ENCODE measurements at regions not wholly inside any gene's neighbourhood (a gene's known extent, or its start where the extent isn't known, plus 50 kb on each side); places are given as distances from the start of the nearest gene placed in this dataset.
"Not testable (repeated sequence)": the region's sequence is repeated elsewhere in the genome, so short reads cannot be mapped to it uniquely, and the experiment has no call there.

- H3K9ac ChIP-seq (ENCODE audit: low read depth, low read length); H3K9me3 ChIP-seq (ENCODE audit: insufficient read depth, low read length, severe bottlenecking); H3K27ac ChIP-seq (ENCODE audit: low read length); DNase-seq; H3K36me3 ChIP-seq (ENCODE audit: insufficient read depth, low read length); H2AFZ ChIP-seq (ENCODE audit: low read depth, low read length); H3K4me2 ChIP-seq (ENCODE audit: insufficient read depth, low read length); H3K4me1 ChIP-seq (ENCODE audit: insufficient read depth, low read length); H3K4me3 ChIP-seq (ENCODE audit: low read depth in 1 of 2, low read length in 2 of 2); ATAC-seq (ENCODE audit: insufficient read depth, low read depth); H3K27me3 ChIP-seq (ENCODE audit: insufficient read depth, low read length, poor library complexity); H3K79me2 ChIP-seq (ENCODE audit: insufficient read depth, low read length); H4K20me1 ChIP-seq (ENCODE audit: insufficient read depth, low read length): not testable (repeated sequence)
Observed at GRCh38 chr15:20228791-20229190, 312.8 kb downstream of the GOLGA6L6 start.

GRCh38 chr15:20227119-20227853, 314.3 kb downstream of the GOLGA6L6 start:
- H3K27ac ChIP-seq (ENCODE audit: low read length); H3K36me3 ChIP-seq (ENCODE audit: insufficient read depth, low read length); H3K4me2 ChIP-seq (ENCODE audit: insufficient read depth, low read length); H2AFZ ChIP-seq (ENCODE audit: low read depth, low read length); H3K9me3 ChIP-seq (ENCODE audit: insufficient read depth, low read length, severe bottlenecking); H4K20me1 ChIP-seq (ENCODE audit: insufficient read depth, low read length); DNase-seq; H3K4me1 ChIP-seq (ENCODE audit: insufficient read depth, low read length); H3K27me3 ChIP-seq (ENCODE audit: insufficient read depth, low read length, poor library complexity); H3K4me3 ChIP-seq (ENCODE audit: low read depth in 1 of 2, low read length in 2 of 2); H3K79me2 ChIP-seq (ENCODE audit: insufficient read depth, low read length); H3K9ac ChIP-seq (ENCODE audit: low read depth, low read length): not testable (repeated sequence)
- peak; percentile 31; the same call in 1 of the 3 replicates for ATAC-seq (ENCODE audit: insufficient read depth, low read depth)

DNA sequence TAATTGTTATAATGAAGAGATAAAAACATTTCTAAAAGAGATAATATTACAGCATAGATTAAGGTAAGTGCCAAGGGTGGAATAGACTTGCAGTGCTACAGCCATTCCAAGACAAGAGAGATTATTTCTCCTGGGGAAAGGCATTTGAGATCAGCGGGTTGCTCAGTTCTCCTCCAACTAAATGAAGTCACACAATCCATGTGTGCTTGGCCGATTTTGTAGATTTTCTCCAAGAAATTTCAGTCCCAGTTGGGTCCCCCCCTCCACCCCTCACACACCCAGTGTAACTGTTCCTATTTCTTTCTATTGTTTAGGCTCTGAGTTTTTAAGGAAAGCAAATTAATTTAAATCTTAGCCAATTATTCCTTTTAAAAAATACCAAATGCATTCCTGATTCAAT, 315.1 kb downstream of the GOLGA6L6 start:
- H4K20me1 ChIP-seq (ENCODE audit: insufficient read depth, low read length); H2AFZ ChIP-seq (ENCODE audit: low read depth, low read length); H3K4me2 ChIP-seq (ENCODE audit: insufficient read depth, low read length); DNase-seq; H3K4me3 ChIP-seq (ENCODE audit: low read depth in 1 of 2, low read length in 2 of 2); H3K9me3 ChIP-seq (ENCODE audit: insufficient read depth, low read length, severe bottlenecking); H3K27me3 ChIP-seq (ENCODE audit: insufficient read depth, low read length, poor library complexity); ATAC-seq (ENCODE audit: insufficient read depth, low read depth); H3K79me2 ChIP-seq (ENCODE audit: insufficient read depth, low read length); H3K9ac ChIP-seq (ENCODE audit: low read depth, low read length); H3K27ac ChIP-seq (ENCODE audit: low read length); H3K36me3 ChIP-seq (ENCODE audit: insufficient read depth, low read length); H3K4me1 ChIP-seq (ENCODE audit: insufficient read depth, low read length): not testable (repeated sequence)

DNA sequence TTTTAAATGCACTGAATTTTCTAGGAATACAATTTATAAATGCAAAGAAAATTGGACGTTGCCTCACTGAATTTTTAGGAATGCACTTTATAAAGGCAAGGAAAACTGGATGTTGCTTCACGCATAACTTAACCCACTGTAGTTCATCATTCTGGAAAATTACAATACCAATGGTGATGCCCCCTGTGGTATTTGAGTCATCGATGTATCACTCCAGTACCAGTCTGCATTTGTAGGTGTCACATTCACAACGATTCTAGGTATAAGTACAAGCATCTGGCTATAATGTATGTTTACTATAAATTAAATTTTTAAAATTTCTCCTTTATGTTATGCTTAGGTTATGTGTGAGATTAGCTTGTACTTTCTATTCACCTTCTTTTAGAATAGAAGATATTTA, 320.5 kb downstream of the GOLGA6L6 start:
- not testable (repeated sequence) for ATAC-seq (ENCODE audit: insufficient read depth, low read depth); H3K36me3 ChIP-seq (ENCODE audit: insufficient read depth, low read length); H3K27me3 ChIP-seq (ENCODE audit: insufficient read depth, low read length, poor library complexity); H2AFZ ChIP-seq (ENCODE audit: low read depth, low read length); H3K27ac ChIP-seq (ENCODE audit: low read length); DNase-seq; H3K9me3 ChIP-seq (ENCODE audit: insufficient read depth, low read length, severe bottlenecking); H4K20me1 ChIP-seq (ENCODE audit: insufficient read depth, low read length); H3K4me1 ChIP-seq (ENCODE audit: insufficient read depth, low read length); H3K4me2 ChIP-seq (ENCODE audit: insufficient read depth, low read length); H3K4me3 ChIP-seq (ENCODE audit: low read depth in 1 of 2, low read length in 2 of 2); H3K9ac ChIP-seq (ENCODE audit: low read depth, low read length); H3K79me2 ChIP-seq (ENCODE audit: insufficient read depth, low read length)

- H4K20me1 ChIP-seq (ENCODE audit: insufficient read depth, low read length); H3K36me3 ChIP-seq (ENCODE audit: insufficient read depth, low read length); H3K27me3 ChIP-seq (ENCODE audit: insufficient read depth, low read length, poor library complexity); H3K4me2 ChIP-seq (ENCODE audit: insufficient read depth, low read length); H2AFZ ChIP-seq (ENCODE audit: low read depth, low read length); H3K4me1 ChIP-seq (ENCODE audit: insufficient read depth, low read length); ATAC-seq (ENCODE audit: insufficient read depth, low read depth); H3K27ac ChIP-seq (ENCODE audit: low read length); H3K4me3 ChIP-seq (ENCODE audit: low read depth in 1 of 2, low read length in 2 of 2); DNase-seq; H3K9me3 ChIP-seq (ENCODE audit: insufficient read depth, low read length, severe bottlenecking); H3K9ac ChIP-seq (ENCODE audit: low read depth, low read length); H3K79me2 ChIP-seq (ENCODE audit: insufficient read depth, low read length): not testable (repeated sequence)
Observed at GRCh38 chr15:20219171-20219570, 322.4 kb downstream of the GOLGA6L6 start.

GRCh38 chr15:20215700-20216099, 325.9 kb downstream of the GOLGA6L6 start:
- not testable (repeated sequence) for H3K9me3 ChIP-seq (ENCODE audit: insufficient read depth, low read length, severe bottlenecking); H2AFZ ChIP-seq (ENCODE audit: low read depth, low read length); H3K79me2 ChIP-seq (ENCODE audit: insufficient read depth, low read length); DNase-seq; ATAC-seq (ENCODE audit: insufficient read depth, low read depth); H3K27me3 ChIP-seq (ENCODE audit: insufficient read depth, low read length, poor library complexity); H3K4me3 ChIP-seq (ENCODE audit: low read depth in 1 of 2, low read length in 2 of 2); H3K27ac ChIP-seq (ENCODE audit: low read length); H3K9ac ChIP-seq (ENCODE audit: low read depth, low read length); H4K20me1 ChIP-seq (ENCODE audit: insufficient read depth, low read length); H3K4me2 ChIP-seq (ENCODE audit: insufficient read depth, low read length); H3K36me3 ChIP-seq (ENCODE audit: insufficient read depth, low read length)
- peaks cover 18% of the 10 kb centered on the region for H3K4me1 ChIP-seq (ENCODE audit: insufficient read depth, low read length)

DNA sequence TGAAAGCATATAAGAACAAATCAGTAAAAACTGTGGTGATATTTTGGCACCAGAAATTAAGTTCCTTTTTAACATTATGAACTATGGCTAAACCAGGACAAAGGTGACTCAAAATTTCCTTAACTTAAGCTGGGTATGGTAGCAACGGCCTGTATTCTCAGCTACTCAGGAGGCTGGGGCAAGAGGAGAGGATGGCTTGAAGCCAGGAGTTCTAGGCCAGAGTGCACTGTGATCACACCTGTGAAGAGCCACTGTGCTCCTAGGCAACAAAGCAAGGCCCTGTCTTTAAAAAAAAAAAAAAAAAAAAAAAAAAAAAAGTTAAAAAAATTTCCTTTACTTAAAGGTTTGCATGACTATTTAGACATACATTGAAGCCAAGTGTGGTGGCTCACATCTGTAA, 327.5 kb downstream of the GOLGA6L6 start:
- DNase-seq, result not testable (repeated sequence)

DNA sequence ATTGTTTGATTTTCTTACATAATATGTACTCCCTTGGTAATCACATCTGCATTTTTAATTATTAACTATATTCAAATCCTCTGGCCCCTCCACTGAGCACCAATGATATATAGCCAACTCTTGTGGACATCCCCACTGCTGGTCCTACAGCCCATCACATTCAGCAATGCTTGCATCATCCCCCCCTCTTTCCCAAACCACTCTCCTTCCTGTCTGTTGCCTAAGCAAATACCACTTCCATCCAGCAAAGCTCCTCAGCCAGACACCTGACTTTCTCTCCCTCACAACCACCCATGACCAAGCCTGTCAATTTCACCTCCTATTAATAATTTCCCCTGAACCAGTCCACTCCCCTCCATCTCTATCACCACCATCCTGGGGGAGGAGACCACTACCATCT, 330.1 kb downstream of the GOLGA6L6 start:
- peaks cover 18% of the 10 kb centered on the region for H3K4me1 ChIP-seq (ENCODE audit: insufficient read depth, low read length)
- H2AFZ ChIP-seq (ENCODE audit: low read depth, low read length); H3K4me2 ChIP-seq (ENCODE audit: insufficient read depth, low read length); H3K9me3 ChIP-seq (ENCODE audit: insufficient read depth, low read length, severe bottlenecking); H4K20me1 ChIP-seq (ENCODE audit: insufficient read depth, low read length); H3K27me3 ChIP-seq (ENCODE audit: insufficient read depth, low read length, poor library complexity); H3K36me3 ChIP-seq (ENCODE audit: insufficient read depth, low read length); H3K27ac ChIP-seq (ENCODE audit: low read length); H3K9ac ChIP-seq (ENCODE audit: low read depth, low read length); H3K4me3 ChIP-seq (ENCODE audit: low read depth in 1 of 2, low read length in 2 of 2); H3K79me2 ChIP-seq (ENCODE audit: insufficient read depth, low read length): not testable (repeated sequence)
- DNase-seq (peak; percentile 56), ATAC-seq (ENCODE audit: insufficient read depth, low read depth) (peak; percentile 84)

More for the DNA sequence above, 327.5 kb downstream of the GOLGA6L6 start:
- H3K27me3 ChIP-seq (ENCODE audit: insufficient read depth, low read length, poor library complexity); H3K9me3 ChIP-seq (ENCODE audit: insufficient read depth, low read length, severe bottlenecking); H2AFZ ChIP-seq (ENCODE audit: low read depth, low read length); H3K79me2 ChIP-seq (ENCODE audit: insufficient read depth, low read length); ATAC-seq (ENCODE audit: insufficient read depth, low read depth); H3K27ac ChIP-seq (ENCODE audit: low read length); H3K4me2 ChIP-seq (ENCODE audit: insufficient read depth, low read length); H3K9ac ChIP-seq (ENCODE audit: low read depth, low read length); H3K36me3 ChIP-seq (ENCODE audit: insufficient read depth, low read length); H4K20me1 ChIP-seq (ENCODE audit: insufficient read depth, low read length); H3K4me3 ChIP-seq (ENCODE audit: low read depth in 1 of 2, low read length in 2 of 2): not testable (repeated sequence)
- H3K4me1 ChIP-seq (ENCODE audit: insufficient read depth, low read length), result peaks cover 18% of the 10 kb centered on the region

Measured in DND-41 (cell line).